ENCODE measurements at regions not wholly inside any gene's neighbourhood (a gene's known extent, or its start where the extent isn't known, plus 50 kb on each side); places are given as distances from the start of the nearest gene placed in this dataset.

- Histone ChIP-seq H3K27me3 (replicated peaks; ENCODE audit: insufficient read depth) (no peaks in the 10 kb centered on the region), H2AFZ (no peak overlapping the region), H3F3A (ENCODE audit: insufficient read depth) (no peaks in the 10 kb centered on the region), H3K79me2 (ENCODE audit: insufficient read depth) (no peaks in the 10 kb centered on the region), H3K4me2 (ENCODE audit: unreplicated experiment) (no peak overlapping the region), H3K27ac (no peak overlapping the region), H3K9me2 (ENCODE audit: insufficient read depth) (no peaks in the 10 kb centered on the region), H3K4me1 (ENCODE audit: insufficient read depth) (0 out of 2 replicates have a peak, but pooled peaks cover 3% of the 10 kb centered on the region), H3K9me3 (ENCODE audit: low read depth) (no peaks in the 10 kb centered on the region), H3K36me3 (ENCODE audit: low read depth) (no peaks in the 10 kb centered on the region), H3K4me3 (no peak overlapping the region), H3K9ac (no peak overlapping the region), H4K20me1 (ENCODE audit: insufficient read depth) (no peaks in the 10 kb centered on the region)
- TF ChIP-seq EZH2phosphoT487 (IDR thresholded peaks at IDR 0.05; ENCODE audit: insufficient read depth, low read depth) (no peak), EZH2 (IDR thresholded peaks at IDR 0.05; ENCODE audit: insufficient read depth, poor library complexity, severe bottlenecking) (no peak)
- 80 to 86% methylated on average over 3 of the region's 3 CpGs for WGBS, 2 experiments (ENCODE audit: low coverage in 1 of 2, low lambda C conversion rate in 2 of 2, missing lambda C conversion rate in 2 of 2)
- in situ Hi-C loops (cut with MboI): no loop called here
- DNase-seq: no peak
Measured at GRCh38 chr2:39597314-39597713, 68.4 kb upstream of the TMEM178A start.

GRCh38 chr2:39602616-39603015 is 63.1 kb upstream of the TMEM178A start:
- Histone ChIP-seq H2AFZ (no peak overlapping the region), H3F3A (ENCODE audit: insufficient read depth) (no peaks in the 10 kb centered on the region; the same call in 1 of the 2 replicates), H3K9me2 (ENCODE audit: insufficient read depth) (no peaks in the 10 kb centered on the region), H3K4me1 (ENCODE audit: insufficient read depth) (0 out of 2 replicates have a peak, but pooled peaks cover 9% of the 10 kb centered on the region), H3K9me3 (ENCODE audit: low read depth) (no peaks in the 10 kb centered on the region), H3K4me2 (ENCODE audit: unreplicated experiment) (no peak overlapping the region), H3K27ac (no peak overlapping the region), H3K79me2 (ENCODE audit: insufficient read depth) (no peaks in the 10 kb centered on the region), H4K20me1 (ENCODE audit: insufficient read depth) (no peaks in the 10 kb centered on the region), H3K36me3 (ENCODE audit: low read depth) (no peaks in the 10 kb centered on the region), H3K27me3 (replicated peaks; ENCODE audit: insufficient read depth) (peaks cover 16% of the 10 kb centered on the region), H3K9ac (no peak overlapping the region), H3K4me3 (no peak overlapping the region)
- TF ChIP-seq EZH2phosphoT487 (IDR thresholded peaks at IDR 0.05; ENCODE audit: insufficient read depth, low read depth) (no peak), EZH2 (IDR thresholded peaks at IDR 0.05; ENCODE audit: insufficient read depth, poor library complexity, severe bottlenecking) (no peak)
- 94 to 95% methylated on average over 1 of the region's 1 CpG for WGBS, 2 experiments (ENCODE audit: low coverage in 1 of 2, low lambda C conversion rate in 2 of 2, missing lambda C conversion rate in 2 of 2)
- DNase-seq: no peak
- in situ Hi-C loops (cut with MboI): no loop called here

DNA sequence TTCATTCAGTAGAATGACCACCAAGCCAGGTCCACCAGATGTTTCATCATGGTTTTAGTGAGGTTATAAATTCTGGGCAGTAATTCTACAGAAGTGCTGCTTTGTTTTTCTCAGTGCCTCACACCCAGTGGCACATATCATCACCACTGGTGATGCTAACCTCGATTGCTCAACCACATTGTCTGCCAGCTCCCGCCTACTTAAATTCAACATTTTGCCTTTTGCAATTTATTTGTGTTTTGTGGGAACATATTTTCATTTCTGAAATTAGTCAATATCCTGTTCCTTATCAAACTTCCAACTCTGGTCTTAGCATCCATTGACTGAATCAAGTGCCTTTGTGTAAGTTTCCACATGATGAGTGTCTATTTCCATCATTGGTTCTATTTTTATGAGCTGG is 62.3 kb upstream of the TMEM178A start:
- no peaks in the 10 kb centered on the region for H3K9me3 ChIP-seq (ENCODE audit: low read depth)
- no peak for TF ChIP-seq EZH2 (IDR thresholded peaks at IDR 0.05; ENCODE audit: insufficient read depth, poor library complexity, severe bottlenecking)
- TF ChIP-seq EZH2phosphoT487 (IDR thresholded peaks at IDR 0.05; ENCODE audit: insufficient read depth, low read depth): no peak
- in situ Hi-C loops (cut with MboI): no loop called here
- peak; percentile 67 for DNase-seq
- no peak overlapping the region for H3K27ac ChIP-seq
- H3K27me3 ChIP-seq (replicated peaks; ENCODE audit: insufficient read depth): peaks cover 16% of the 10 kb centered on the region
- H3F3A ChIP-seq (ENCODE audit: insufficient read depth): no peaks in the 10 kb centered on the region; the same call in 1 of the 2 replicates
- 0 out of 2 replicates have a peak, but pooled peaks cover 9% of the 10 kb centered on the region for H3K4me1 ChIP-seq (ENCODE audit: insufficient read depth)
- no peaks in the 10 kb centered on the region for H3K9me2 ChIP-seq (ENCODE audit: insufficient read depth)
- no peak overlapping the region for H3K9ac ChIP-seq
- H3K79me2 ChIP-seq (ENCODE audit: insufficient read depth): no peaks in the 10 kb centered on the region
- H3K36me3 ChIP-seq (ENCODE audit: low read depth): no peaks in the 10 kb centered on the region
- H2AFZ ChIP-seq: no peak overlapping the region
- H3K4me2 ChIP-seq (ENCODE audit: unreplicated experiment): peak overlapping the region; percentile 24
- H4K20me1 ChIP-seq (ENCODE audit: insufficient read depth): no peaks in the 10 kb centered on the region
- WGBS, 2 experiments (ENCODE audit: low coverage in 1 of 2, low lambda C conversion rate in 2 of 2, missing lambda C conversion rate in 2 of 2): 7 to 9% methylated on average over 2 of the region's 2 CpGs
- H3K4me3 ChIP-seq: no peak overlapping the region

- no peaks in the 10 kb centered on the region for H4K20me1 ChIP-seq (ENCODE audit: insufficient read depth)
- TF ChIP-seq EZH2phosphoT487 (IDR thresholded peaks at IDR 0.05; ENCODE audit: insufficient read depth, low read depth) (no peak), EZH2 (IDR thresholded peaks at IDR 0.05; ENCODE audit: insufficient read depth, poor library complexity, severe bottlenecking) (no peak)
- no peak overlapping the region for H3K4me2 ChIP-seq (ENCODE audit: unreplicated experiment)
- H3K27ac ChIP-seq: no peak overlapping the region
- DNase-seq: no peak
- no peak overlapping the region for H3K9ac ChIP-seq
- no peaks in the 10 kb centered on the region; the same call in 1 of the 2 replicates for H3F3A ChIP-seq (ENCODE audit: insufficient read depth)
- no peaks in the 10 kb centered on the region for H3K36me3 ChIP-seq (ENCODE audit: low read depth)
- in situ Hi-C loops (cut with MboI): no loop called here
- H3K4me3 ChIP-seq: no peak overlapping the region
- H3K4me1 ChIP-seq (ENCODE audit: insufficient read depth): 0 out of 2 replicates have a peak, but pooled peaks cover 9% of the 10 kb centered on the region
- H3K79me2 ChIP-seq (ENCODE audit: insufficient read depth): no peaks in the 10 kb centered on the region
- H3K9me2 ChIP-seq (ENCODE audit: insufficient read depth): no peaks in the 10 kb centered on the region
- no peaks in the 10 kb centered on the region for H3K9me3 ChIP-seq (ENCODE audit: low read depth)
- H2AFZ ChIP-seq: no peak overlapping the region
- H3K27me3 ChIP-seq (replicated peaks; ENCODE audit: insufficient read depth): peaks cover 16% of the 10 kb centered on the region
- WGBS, 2 experiments (ENCODE audit: low coverage in 1 of 2, low lambda C conversion rate in 2 of 2, missing lambda C conversion rate in 2 of 2): 70 to 74% methylated on average over 4 of the region's 4 CpGs
Measured at GRCh38 chr2:39604866-39605265, 60.9 kb upstream of the TMEM178A start.

DNA sequence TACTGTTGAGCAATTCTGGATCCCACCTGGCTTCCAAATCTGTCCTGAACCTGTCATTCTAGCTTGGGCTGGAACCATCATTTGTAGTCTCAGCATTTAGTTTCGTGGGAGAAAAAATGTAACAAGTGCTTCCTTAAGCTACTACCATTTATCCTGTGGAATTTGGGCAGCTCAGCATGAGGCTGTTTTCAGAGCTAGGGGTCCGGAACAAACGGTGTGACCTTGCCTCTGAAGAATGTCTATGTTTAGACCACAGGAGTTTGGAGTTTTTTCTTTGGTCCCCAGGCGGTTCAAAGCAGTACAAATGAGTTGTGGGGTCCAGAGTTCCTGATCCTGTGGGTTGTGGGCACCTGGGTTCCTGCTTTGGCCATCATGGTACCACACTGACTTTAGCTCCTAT is 59.1 kb upstream of the TMEM178A start:
- Histone ChIP-seq H4K20me1 (ENCODE audit: insufficient read depth) (no peaks in the 10 kb centered on the region), H3K9ac (no peak overlapping the region), H3K27ac (no peak overlapping the region), H3K79me2 (ENCODE audit: insufficient read depth) (no peaks in the 10 kb centered on the region), H3K9me3 (ENCODE audit: low read depth) (no peaks in the 10 kb centered on the region), H3K4me2 (ENCODE audit: unreplicated experiment) (no peak overlapping the region), H3K4me3 (no peak overlapping the region), H3K27me3 (replicated peaks; ENCODE audit: insufficient read depth) (peaks cover 16% of the 10 kb centered on the region), H3K36me3 (ENCODE audit: low read depth) (no peaks in the 10 kb centered on the region), H3K9me2 (ENCODE audit: insufficient read depth) (no peaks in the 10 kb centered on the region), H3F3A (ENCODE audit: insufficient read depth) (no peaks in the 10 kb centered on the region; the same call in 1 of the 2 replicates), H2AFZ (no peak overlapping the region), H3K4me1 (ENCODE audit: insufficient read depth) (0 out of 2 replicates have a peak, but pooled peaks cover 9% of the 10 kb centered on the region)
- in situ Hi-C loops (cut with MboI): no loop called here
- no peak for TF ChIP-seq EZH2 (IDR thresholded peaks at IDR 0.05; ENCODE audit: insufficient read depth, poor library complexity, severe bottlenecking)
- TF ChIP-seq EZH2phosphoT487 (IDR thresholded peaks at IDR 0.05; ENCODE audit: insufficient read depth, low read depth): no peak
- no peak for DNase-seq
- 53 to 61% methylated on average over 4 of the region's 4 CpGs for whole genome bisulfite sequencing, 2 experiments (ENCODE audit: low coverage in 1 of 2, low lambda C conversion rate in 2 of 2, missing lambda C conversion rate in 2 of 2)

Measured in GM23248 (cell line).